SH-SY5Y (cell line): ENCODE measurements at regions not wholly inside any gene's neighbourhood (a gene's known extent, or its start where the extent isn't known, plus 50 kb on each side); places are given as distances from the start of the nearest gene placed in this dataset.

Experiments
- GATA2 ChIP-seq: IDR thresholded peaks from 2 replicates; pipeline ENCODE4 v1.6.1; 2011; ENCODE audit warnings: mild to moderate bottlenecking, low read depth, low read length
- GATA3 ChIP-seq: IDR thresholded peaks from 2 replicates; pipeline ENCODE4 v1.6.1; 2011; ENCODE audit warnings: low read depth, mild to moderate bottlenecking, low read length, moderate library complexity

GRCh38 chr7:38060116-38060515 is 117.9 kb upstream of the STARD3NL start:
- TF ChIP-seq GATA3 (no peak), GATA2 (no peak)
